Esophagus muscularis mucosa (tissue), 2 donors: ENCODE measurements at regions not wholly inside any gene's neighbourhood (a gene's known extent, or its start where the extent isn't known, plus 50 kb on each side); places are given as distances from the start of the nearest gene placed in this dataset.

Experiments
- EP300 ChIP-seq: sonication (generic); formaldehyde crosslinking; IDR thresholded peaks from one replicate; pipeline ENCODE4 v1.6.1; 2017; ENCODE audit warnings: antibody characterized with exemption
- POLR2A ChIP-seq: fragments of 450-650 bp; IDR thresholded peaks from one replicate; pipeline ENCODE4 v1.6.1; 2017; ENCODE audit warnings: antibody characterized with exemption, moderate library complexity, mild to moderate bottlenecking, low read depth

DNA sequence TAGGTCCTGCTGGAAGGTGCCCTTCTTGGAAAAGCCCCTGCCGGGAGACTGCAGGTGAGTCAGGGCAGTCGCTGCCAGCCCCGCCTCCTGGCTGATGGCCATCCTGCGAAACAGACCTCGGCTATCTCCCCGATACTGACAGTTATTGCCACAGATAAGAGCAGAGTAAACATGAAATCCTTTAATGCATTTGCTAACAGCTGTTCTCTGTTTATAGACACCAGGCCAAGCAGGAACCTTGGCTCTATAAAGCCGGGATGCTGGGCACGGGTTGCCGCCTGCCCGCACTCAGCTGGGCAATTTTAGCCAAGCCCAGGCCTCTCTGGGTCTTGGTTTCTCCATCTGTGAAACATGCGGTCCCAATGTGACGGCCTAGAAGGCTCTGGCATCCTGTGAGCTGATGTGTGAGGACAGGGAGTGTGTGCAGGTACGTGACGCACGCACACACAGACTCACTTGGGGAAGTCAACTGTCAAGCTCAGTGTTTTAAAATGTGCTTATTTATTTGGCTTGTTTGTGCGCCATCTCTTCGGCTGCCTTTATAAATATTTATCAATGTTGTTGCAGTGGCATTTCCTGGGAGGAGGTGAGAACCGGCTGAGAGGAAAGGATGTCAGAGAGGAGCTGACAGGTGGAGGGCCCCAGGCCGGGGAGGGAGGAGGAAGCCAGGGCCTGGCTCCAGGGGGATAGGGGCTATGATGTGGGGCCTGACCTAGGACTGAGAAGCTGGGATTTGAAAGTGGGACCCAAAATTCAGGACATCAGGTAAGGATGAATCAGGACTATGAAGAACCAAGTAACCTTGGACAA, 50.8 kb upstream of the PRR23E start:
- TF ChIP-seq EP300 (no peak), POLR2A (no peak)
